NCI-H146 treated with DMSO at 0.1 percent for 48 hours (cell line): ENCODE measurements at regions not wholly inside any gene's neighbourhood (a gene's known extent, or its start where the extent isn't known, plus 50 kb on each side); places are given as distances from the start of the nearest gene placed in this dataset.
"Not testable (repeated sequence)": the region's sequence is repeated elsewhere in the genome, so short reads cannot be mapped to it uniquely, and the experiment has no call there.

Experiments used
- DNase-seq: peaks from one replicate; lab custom pipeline; 2025; ENCODE audit not compliant: unreplicated experiment; lab: John Stamatoyannopoulos, UW

- no peak for DNase-seq
Measured at GRCh38 chr1:80171631-80172030, 1165.1 kb upstream of the ADGRL4 start.

- DNase-seq, result no peak
Measured at GRCh38 chr1:80170811-80171485, 1164.4 kb upstream of the ADGRL4 start.

GRCh38 chr1:80164150-80164549, 1157.6 kb upstream of the ADGRL4 start:
- no peak for DNase-seq

GRCh38 chr1:80163686-80164085, 1157.2 kb upstream of the ADGRL4 start:
- no peak for DNase-seq

GRCh38 chr1:80158771-80159170, 1152.2 kb upstream of the ADGRL4 start:
- DNase-seq, result no peak

- DNase-seq, result no peak
Measured at GRCh38 chr1:80158266-80158665, 1151.7 kb upstream of the ADGRL4 start.

- DNase-seq, result no peak
Measured at GRCh38 chr1:80155371-80155770, 1148.8 kb upstream of the ADGRL4 start.

- DNase-seq, result no peak
Measured at GRCh38 chr1:80154176-80154575, 1147.6 kb upstream of the ADGRL4 start.

- no peak for DNase-seq
Measured at GRCh38 chr1:80153762-80154161, 1147.2 kb upstream of the ADGRL4 start.

GRCh38 chr1:80143361-80143760, 1136.8 kb upstream of the ADGRL4 start:
- DNase-seq, result no peak

GRCh38 chr1:80137946-80138602, 1131.5 kb upstream of the ADGRL4 start:
- DNase-seq, result not testable (repeated sequence)

- no peak for DNase-seq
Measured at GRCh38 chr1:80113168-80114038, 1106.9 kb upstream of the ADGRL4 start.

- DNase-seq, result no peak
Measured at GRCh38 chr1:80101159-80101558, 1094.6 kb upstream of the ADGRL4 start.

- no peak for DNase-seq
Measured at GRCh38 chr1:80099713-80100112, 1093.2 kb upstream of the ADGRL4 start.

- DNase-seq, result no peak
Measured at GRCh38 chr1:80085067-80085466, 1078.5 kb upstream of the ADGRL4 start.

- no peak for DNase-seq
Measured at GRCh38 chr1:80083892-80084291, 1077.4 kb upstream of the ADGRL4 start.

- DNase-seq, result no peak
Measured at GRCh38 chr1:80076469-80076868, 1069.9 kb upstream of the ADGRL4 start.

GRCh38 chr1:80075351-80075750, 1068.8 kb upstream of the ADGRL4 start:
- no peak for DNase-seq

- no peak for DNase-seq
Measured at GRCh38 chr1:80072563-80072962, 1066.0 kb upstream of the ADGRL4 start.

- peak; percentile 22 for DNase-seq
Measured at GRCh38 chr1:80066060-80066459, 1059.5 kb upstream of the ADGRL4 start.

- DNase-seq, result no peak
Measured at GRCh38 chr1:80064524-80064923, 1058.0 kb upstream of the ADGRL4 start.

GRCh38 chr1:80059940-80060339, 1053.4 kb upstream of the ADGRL4 start:
- DNase-seq, result no peak
